Thyroid gland (tissue), 4 donors: ENCODE measurements at regions not wholly inside any gene's neighbourhood (a gene's known extent, or its start where the extent isn't known, plus 50 kb on each side); places are given as distances from the start of the nearest gene placed in this dataset.

Experiments used
- POLR2A ChIP-seq, 2 donors: fragments of 450-650 bp; IDR thresholded peaks; one replicate each; pipeline ENCODE4 v1.6.1; 2017; ENCODE audit warnings: antibody characterized with exemption in 2 of 2, mild to moderate bottlenecking in 2 of 2, moderate library complexity in 1 of 2
- TF ChIP-seq, protein P1 (sequence below), 6 experiments: fragments of 200-600 bp in 3 of 6; fragments of 450-650 bp in 3 of 6; sonication (generic) in 3 of 6; IDR thresholded peaks; one replicate each; pipeline ENCODE4 v1.5.1; 2016 to 2019; ENCODE audit warnings: antibody characterized with exemption in 6 of 6, mild to moderate bottlenecking in 2 of 6, inconsistent platforms in 1 of 6, moderate library complexity in 1 of 6

DNA sequence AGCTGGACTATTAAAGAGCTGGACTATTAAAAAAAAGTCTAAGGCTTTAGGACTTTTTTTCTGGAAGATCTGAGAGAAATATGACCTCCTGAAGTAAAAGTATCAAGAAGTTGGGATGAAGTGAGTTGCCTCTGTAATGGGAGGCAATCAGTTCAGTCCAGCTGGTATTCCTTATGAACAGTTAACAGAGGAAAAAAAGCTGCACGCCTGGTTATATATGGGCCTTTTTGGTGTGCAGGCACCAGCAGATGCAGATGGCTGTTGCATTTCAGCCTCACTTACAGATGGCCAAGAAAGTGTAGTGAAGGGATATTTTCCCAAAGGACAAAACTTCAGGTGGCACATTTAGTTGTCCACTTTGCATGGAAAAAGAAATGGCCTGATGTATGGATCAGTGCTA, 70.3 kb upstream of the ELOVL5 start:
- no peak for TF ChIP-seq POLR2A (IDR thresholded peaks at IDR 0.05)
- TF ChIP-seq, protein P1, sequence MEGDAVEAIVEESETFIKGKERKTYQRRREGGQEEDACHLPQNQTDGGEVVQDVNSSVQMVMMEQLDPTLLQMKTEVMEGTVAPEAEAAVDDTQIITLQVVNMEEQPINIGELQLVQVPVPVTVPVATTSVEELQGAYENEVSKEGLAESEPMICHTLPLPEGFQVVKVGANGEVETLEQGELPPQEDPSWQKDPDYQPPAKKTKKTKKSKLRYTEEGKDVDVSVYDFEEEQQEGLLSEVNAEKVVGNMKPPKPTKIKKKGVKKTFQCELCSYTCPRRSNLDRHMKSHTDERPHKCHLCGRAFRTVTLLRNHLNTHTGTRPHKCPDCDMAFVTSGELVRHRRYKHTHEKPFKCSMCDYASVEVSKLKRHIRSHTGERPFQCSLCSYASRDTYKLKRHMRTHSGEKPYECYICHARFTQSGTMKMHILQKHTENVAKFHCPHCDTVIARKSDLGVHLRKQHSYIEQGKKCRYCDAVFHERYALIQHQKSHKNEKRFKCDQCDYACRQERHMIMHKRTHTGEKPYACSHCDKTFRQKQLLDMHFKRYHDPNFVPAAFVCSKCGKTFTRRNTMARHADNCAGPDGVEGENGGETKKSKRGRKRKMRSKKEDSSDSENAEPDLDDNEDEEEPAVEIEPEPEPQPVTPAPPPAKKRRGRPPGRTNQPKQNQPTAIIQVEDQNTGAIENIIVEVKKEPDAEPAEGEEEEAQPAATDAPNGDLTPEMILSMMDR (IDR thresholded peaks at IDR 0.05), result no peak
